HG03175 (cell line): ENCODE measurements at regions not wholly inside any gene's neighbourhood (a gene's known extent, or its start where the extent isn't known, plus 50 kb on each side); places are given as distances from the start of the nearest gene placed in this dataset.
"Not testable (repeated sequence)": the region's sequence is repeated elsewhere in the genome, so short reads cannot be mapped to it uniquely, and the experiment has no call there.

Experiments
- ATAC-seq: cut with Tn5 transposase; IDR thresholded peaks from one replicate; pipeline ENCODE4 v1.9.1; 2021; ENCODE audit warnings: mild to moderate bottlenecking, moderate library complexity; ENCODE audit not compliant: unreplicated experiment

- no peak for ATAC-seq
These were observed 209.3 kb upstream of the PRNP start for GRCh38 chr20:4476903-4477500.

DNA sequence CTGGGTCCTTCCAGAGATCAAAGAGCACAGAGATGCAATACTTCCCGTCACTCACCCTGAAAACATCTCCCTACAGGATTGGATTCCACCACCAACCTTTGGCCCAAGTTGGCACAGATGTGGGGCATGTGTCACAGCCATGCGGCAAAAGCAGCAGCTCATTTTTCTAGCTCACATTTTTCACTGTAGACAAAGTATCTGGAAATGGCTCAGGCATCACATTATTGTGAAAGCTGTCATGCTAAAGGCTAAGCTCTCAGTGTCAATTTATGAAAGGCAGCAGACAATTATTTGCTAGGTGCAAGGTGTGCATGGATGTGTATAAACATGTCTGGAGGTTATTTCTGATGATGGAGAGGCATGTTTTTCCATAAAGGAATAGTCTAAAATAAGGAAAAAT, 213.3 kb upstream of the PRNP start:
- no peak for ATAC-seq

DNA sequence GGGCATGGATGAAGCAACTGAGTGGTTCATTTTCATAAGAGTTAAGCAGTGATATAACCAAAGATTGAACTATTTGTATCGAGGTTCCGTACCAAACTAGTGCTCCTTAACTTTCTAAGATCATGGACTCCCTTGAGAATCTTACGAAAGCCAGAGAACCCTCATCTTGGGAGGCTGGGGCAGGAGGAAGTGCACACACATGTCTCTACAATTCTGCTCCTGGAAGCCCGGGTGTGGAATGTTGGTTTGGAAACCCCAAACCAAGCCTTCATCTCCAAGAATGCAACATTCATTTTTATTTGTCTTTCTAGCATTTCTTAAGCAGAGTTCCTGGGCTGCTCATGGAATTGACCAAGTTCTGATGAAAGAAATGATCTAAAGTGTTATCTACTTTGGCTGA, 215.0 kb upstream of the PRNP start:
- no peak for ATAC-seq

DNA sequence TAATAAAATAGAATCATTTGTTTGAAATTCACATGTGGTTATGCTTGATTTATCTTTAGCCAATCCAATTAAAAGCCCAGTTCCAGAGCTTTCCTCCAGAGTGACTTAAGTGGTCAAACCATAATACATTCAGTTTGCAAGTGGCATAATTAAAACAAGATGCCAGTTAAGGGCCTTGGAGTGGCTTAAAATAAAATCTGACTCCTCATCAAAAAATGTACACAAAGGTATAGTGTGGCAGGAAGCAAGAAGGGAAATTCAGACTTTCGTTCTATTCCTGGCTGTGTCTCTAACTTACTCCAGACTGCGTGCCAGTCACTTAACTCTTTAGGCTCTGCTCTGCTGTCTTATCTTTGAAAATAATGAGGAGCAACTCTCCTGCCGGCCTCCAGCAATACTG, 215.9 kb upstream of the PRNP start:
- ATAC-seq, result no peak

DNA sequence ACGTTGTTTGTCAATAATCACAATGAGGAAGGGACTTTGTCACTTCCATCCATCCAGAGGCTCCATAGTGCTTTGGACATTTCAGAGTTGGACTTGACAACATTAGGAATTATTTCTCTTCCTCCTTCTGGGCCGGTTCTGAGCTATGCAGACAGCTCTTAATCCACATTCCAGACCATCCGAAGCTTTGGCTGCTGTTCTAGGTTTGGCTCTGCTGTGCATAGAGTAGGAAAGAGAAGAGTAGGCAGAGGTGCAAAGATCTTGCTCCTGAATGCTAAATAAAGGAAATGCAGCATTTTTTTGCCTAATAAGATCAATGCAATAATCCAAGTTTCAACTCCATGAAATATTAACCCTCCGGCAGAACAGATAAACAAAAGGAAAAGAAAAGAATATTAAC, 216.3 kb upstream of the PRNP start:
- ATAC-seq, result no peak

DNA sequence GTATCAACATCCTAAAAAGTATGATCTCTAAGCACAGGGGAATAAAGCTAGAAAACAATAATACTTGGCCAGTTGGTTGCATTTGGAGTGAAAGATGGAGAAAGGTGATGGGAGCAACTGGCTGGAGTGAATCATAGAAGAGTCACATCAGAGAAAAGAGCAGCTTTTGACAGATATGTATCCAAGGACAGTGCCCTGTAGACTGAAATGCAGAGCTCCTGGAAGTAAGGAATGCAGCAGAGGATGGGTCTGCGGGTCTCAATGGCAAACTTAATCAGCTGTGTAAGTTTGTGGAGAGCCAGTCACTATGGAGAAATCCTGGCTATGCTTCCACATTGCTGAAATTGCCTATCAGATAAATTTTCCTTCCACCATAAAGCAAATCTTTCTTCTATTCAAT, 218.1 kb upstream of the PRNP start:
- ATAC-seq, result no peak

DNA sequence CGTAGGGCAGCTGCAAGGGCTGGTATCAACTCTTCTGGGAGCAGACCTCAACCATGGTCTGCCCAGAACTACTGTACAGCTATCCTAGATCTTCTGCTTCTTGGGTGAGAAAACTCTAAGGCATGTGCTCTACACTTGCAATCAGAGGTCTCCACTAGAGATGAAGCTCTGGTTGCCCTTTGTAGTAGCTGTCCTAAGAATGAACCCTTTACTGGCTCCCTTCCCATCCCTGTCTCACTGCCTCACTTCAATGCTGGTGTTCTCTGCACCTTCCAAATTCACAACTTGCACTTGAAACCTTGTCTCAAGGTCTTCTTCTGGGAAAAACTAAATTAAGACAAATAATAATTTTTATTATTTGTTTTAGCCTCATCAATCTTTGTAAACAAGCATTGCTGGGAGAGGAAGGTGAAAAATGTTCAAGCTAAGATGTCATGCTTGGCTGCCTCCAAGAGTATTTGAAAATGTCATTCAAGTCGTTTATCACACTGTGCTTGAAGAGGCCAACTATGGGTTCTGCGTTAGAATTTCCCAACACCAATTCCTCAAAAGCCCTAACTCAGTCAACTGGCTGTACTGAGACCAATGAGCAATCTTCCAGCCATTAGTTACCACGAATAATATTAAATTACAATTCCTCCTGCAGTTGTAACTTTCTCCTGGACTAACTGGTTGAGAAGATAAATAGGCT, 216.9 kb upstream of the ADRA1D start:
- no peak for ATAC-seq

DNA sequence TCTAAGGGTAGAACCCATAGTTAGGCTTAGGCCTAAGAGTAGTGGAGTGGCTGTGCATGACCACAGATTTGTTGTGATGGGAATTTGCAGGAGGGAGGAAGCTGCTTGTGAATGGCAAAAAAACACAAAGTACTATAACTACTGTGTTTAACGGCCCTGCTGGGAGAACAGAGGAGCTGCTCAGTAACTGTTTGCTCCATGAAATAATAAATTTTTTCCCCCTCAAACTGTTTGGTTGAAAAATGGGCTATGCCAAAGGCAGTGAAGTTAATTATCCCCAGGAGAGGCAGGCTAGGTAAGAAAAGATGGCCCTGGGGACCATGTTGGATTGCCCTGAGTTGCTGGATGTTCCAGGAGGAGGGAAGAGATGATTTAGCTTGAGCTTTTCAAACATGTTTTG, 216.1 kb upstream of the ADRA1D start:
- ATAC-seq, result no peak

- not testable (repeated sequence) for ATAC-seq
These were observed 213.7 kb upstream of the ADRA1D start for GRCh38 chr20:4462801-4463200.

GRCh38 chr20:4459081-4459480, 210.0 kb upstream of the ADRA1D start:
- ATAC-seq, result no peak

GRCh38 chr20:4457566-4458543, 208.8 kb upstream of the ADRA1D start:
- ATAC-seq, result no peak

GRCh38 chr20:4455996-4456395, 206.9 kb upstream of the ADRA1D start:
- ATAC-seq, result no peak

- ATAC-seq, result no peak
These were observed 206.2 kb upstream of the ADRA1D start for GRCh38 chr20:4455301-4455701.

DNA sequence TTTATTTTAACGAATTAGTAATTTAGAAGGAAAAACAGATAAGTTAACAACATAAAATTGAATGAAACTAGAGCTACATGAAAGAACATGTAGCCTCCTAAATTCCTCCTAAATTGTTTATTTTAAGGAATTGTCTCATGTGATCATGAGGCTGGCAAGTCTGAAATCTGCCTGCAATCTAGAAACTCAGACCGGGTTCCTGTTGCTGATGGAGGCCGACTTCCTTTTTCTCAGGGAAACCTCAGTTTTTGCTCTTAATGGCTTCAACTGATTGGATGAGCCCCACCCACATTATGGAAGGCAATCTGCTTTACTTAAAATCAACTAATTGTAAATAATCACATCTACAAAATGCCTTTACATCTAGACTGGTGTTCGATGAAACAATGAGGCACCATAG, 205.0 kb upstream of the ADRA1D start:
- no peak for ATAC-seq

GRCh38 chr20:4453359-4453758, 204.3 kb upstream of the ADRA1D start:
- ATAC-seq, result no peak

GRCh38 chr20:4451487-4452081, 202.5 kb upstream of the ADRA1D start:
- no peak for ATAC-seq

GRCh38 chr20:4449957-4450715, 201.0 kb upstream of the ADRA1D start:
- ATAC-seq, result no peak

GRCh38 chr20:4445784-4446183, 196.7 kb upstream of the ADRA1D start:
- no peak for ATAC-seq

DNA sequence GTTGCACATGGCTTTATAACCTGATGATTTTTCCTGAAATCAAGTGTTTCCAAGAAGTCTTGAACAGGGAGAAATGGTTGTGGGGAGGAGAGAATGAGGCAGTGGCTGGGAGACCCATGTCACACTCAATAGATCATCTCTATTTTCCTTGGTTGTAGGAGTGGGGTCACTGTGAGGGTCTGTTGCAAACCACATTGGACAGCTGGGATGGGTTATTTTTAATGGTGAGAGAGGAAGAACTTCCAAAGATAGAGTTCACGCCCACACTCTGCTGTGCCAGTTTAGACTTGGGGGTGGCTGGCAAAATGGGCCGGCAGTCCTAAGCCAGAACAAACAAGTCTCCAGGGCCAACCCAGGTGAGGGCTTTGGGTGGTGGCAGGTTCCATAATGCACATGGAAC, 196.2 kb upstream of the ADRA1D start:
- ATAC-seq, result no peak

DNA sequence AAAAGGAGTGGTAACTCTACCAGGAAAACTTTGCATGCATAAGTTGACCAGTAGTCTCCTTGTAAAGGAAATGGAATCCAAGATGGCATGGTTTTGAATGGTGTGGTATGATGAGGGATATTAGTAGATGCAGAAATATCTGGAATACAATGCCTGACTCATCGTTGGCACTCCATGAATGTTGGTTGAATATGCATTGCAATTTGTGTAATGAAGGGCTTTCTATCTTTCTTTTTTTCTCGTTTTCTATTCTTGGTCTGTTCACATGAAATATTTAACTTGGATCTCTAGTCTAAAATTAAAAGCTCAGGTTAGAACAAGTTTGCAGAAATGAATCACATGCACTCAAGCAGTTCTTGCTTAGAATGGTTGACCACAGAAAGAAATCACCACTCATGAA, 195.3 kb upstream of the ADRA1D start:
- no peak for ATAC-seq

GRCh38 chr20:4443016-4443415, 193.9 kb upstream of the ADRA1D start:
- no peak for ATAC-seq
